ENCODE measurements at regions not wholly inside any gene's neighbourhood (a gene's known extent, or its start where the extent isn't known, plus 50 kb on each side); places are given as distances from the start of the nearest gene placed in this dataset.
"Not testable (repeated sequence)": the region's sequence is repeated elsewhere in the genome, so short reads cannot be mapped to it uniquely, and the experiment has no call there.

- peak overlapping the region in 3 of 4 donors; percentile 49 to 62 (median 61) for H3K27ac ChIP-seq
- intact Hi-C loops (cut with DNase I), result no loop called here
Observed at GRCh38 chr4:53890461-53890860, 173.9 kb downstream of the CHIC2 start.

GRCh38 chr4:53889326-53890055 lies 174.9 kb downstream of the CHIC2 start:
- Histone ChIP-seq H3K4me1 (no peaks in the 10 kb centered on the region), H3K36me3 (no peaks in the 10 kb centered on the region), H3K9me3 (no peaks in the 10 kb centered on the region), H3K4me3 (no peak overlapping the region), H3K27me3 (no peaks in the 10 kb centered on the region), H3K27ac (peak overlapping the region in 3 of 4 donors; percentile 49 to 62 (median 61))
- 76 to 79% methylated on average over 6 of the region's 6 CpGs for WGBS, 2 donors
- DNase-seq, result no peak
- no peak for TF ChIP-seq CTCF (IDR thresholded peaks at IDR 0.05)
- no peak for TF ChIP-seq POLR2A (IDR thresholded peaks at IDR 0.05)
- no peak for TF ChIP-seq POLR2AphosphoS5 (IDR thresholded peaks at IDR 0.05)
- no peak for TF ChIP-seq EP300 (IDR thresholded peaks at IDR 0.05)
- intact Hi-C loops (cut with DNase I), result no loop called here

More at GRCh38 chr4:53890461-53890860, 173.9 kb downstream of the CHIC2 start:
- no peak overlapping the region for H3K4me3 ChIP-seq
- no peaks in the 10 kb centered on the region for H3K4me1 ChIP-seq
- no peaks in the 10 kb centered on the region for H3K9me3 ChIP-seq
- TF ChIP-seq POLR2AphosphoS5 (IDR thresholded peaks at IDR 0.05) (peak in 2 of 4 donors; percentile 13 to 17), POLR2A (IDR thresholded peaks at IDR 0.05) (no peak), CTCF (IDR thresholded peaks at IDR 0.05) (no peak), EP300 (IDR thresholded peaks at IDR 0.05) (no peak)
- DNase-seq, result no peak
- WGBS, 2 donors, result 85% methylated on average over 4 of the region's 4 CpGs
- no peaks in the 10 kb centered on the region for H3K36me3 ChIP-seq
- H3K27me3 ChIP-seq, result no peaks in the 10 kb centered on the region

GRCh38 chr4:53886090-53886489 lies 178.3 kb downstream of the CHIC2 start:
- DNase-seq, result no peak
- no peaks in the 10 kb centered on the region for H3K27me3 ChIP-seq
- intact Hi-C loops (cut with DNase I), result no loop called here
- H3K9me3 ChIP-seq, result no peaks in the 10 kb centered on the region
- H3K36me3 ChIP-seq, result no peaks in the 10 kb centered on the region
- H3K27ac ChIP-seq, result peak overlapping the region in 1 of 4 donors; percentile 20
- WGBS, 2 donors, result 11 to 67% methylated on average over 2 of the region's 2 CpGs
- H3K4me3 ChIP-seq, result no peak overlapping the region
- no peaks in the 10 kb centered on the region for H3K4me1 ChIP-seq
- TF ChIP-seq EP300 (IDR thresholded peaks at IDR 0.05) (no peak), POLR2A (IDR thresholded peaks at IDR 0.05) (no peak), POLR2AphosphoS5 (IDR thresholded peaks at IDR 0.05) (no peak)

GRCh38 chr4:53885668-53886067 lies 178.7 kb downstream of the CHIC2 start:
- H3K4me1 ChIP-seq, result no peaks in the 10 kb centered on the region
- no peaks in the 10 kb centered on the region for H3K9me3 ChIP-seq
- peak overlapping the region in 1 of 4 donors; percentile 20 for H3K27ac ChIP-seq
- WGBS, 2 donors, result 47 to 58% methylated on average over 2 of the region's 2 CpGs
- DNase-seq, result no peak
- no peak for TF ChIP-seq CTCF (IDR thresholded peaks at IDR 0.05)
- no peak for TF ChIP-seq POLR2AphosphoS5 (IDR thresholded peaks at IDR 0.05)
- no peak for TF ChIP-seq POLR2A (IDR thresholded peaks at IDR 0.05)
- no peak for TF ChIP-seq EP300 (IDR thresholded peaks at IDR 0.05)
- H3K4me3 ChIP-seq, result no peak overlapping the region
- H3K27me3 ChIP-seq, result no peaks in the 10 kb centered on the region
- intact Hi-C loops (cut with DNase I), result no loop called here
- H3K36me3 ChIP-seq, result no peaks in the 10 kb centered on the region

- H3K4me1 ChIP-seq; intact Hi-C loops (cut with DNase I); H3K27me3 ChIP-seq; DNase-seq; H3K27ac ChIP-seq; H3K36me3 ChIP-seq; H3K4me3 ChIP-seq; H3K9me3 ChIP-seq: not testable (repeated sequence)
- WGBS, 2 donors, result 86 to 88% methylated on average over 15 to 16 of the region's 18 CpGs
Observed at GRCh38 chr4:53877096-53877495, 187.3 kb downstream of the CHIC2 start.

- no peak overlapping the region for H3K4me3 ChIP-seq
- 97% methylated on average over 8 of the region's 8 CpGs for WGBS, 2 donors
- intact Hi-C loops (cut with DNase I), result no loop called here
- no peak for DNase-seq
- H3K27ac ChIP-seq, result no peak overlapping the region
- no peaks in the 10 kb centered on the region for H3K9me3 ChIP-seq
- no peaks in the 10 kb centered on the region for H3K36me3 ChIP-seq
- no peaks in the 10 kb centered on the region for H3K27me3 ChIP-seq
- peaks cover 0 to 7% (median 2%) of the 10 kb centered on the region in 4 donors for H3K4me1 ChIP-seq
- no peak for TF ChIP-seq EP300 (IDR thresholded peaks at IDR 0.05)
- no peak for TF ChIP-seq CTCF (IDR thresholded peaks at IDR 0.05)
- no peak for TF ChIP-seq POLR2A (IDR thresholded peaks at IDR 0.05)
- TF ChIP-seq POLR2AphosphoS5 (IDR thresholded peaks at IDR 0.05), result no peak
Observed at GRCh38 chr4:53866055-53866454, 198.3 kb downstream of the CHIC2 start.
